HepG2 (cell line): ENCODE measurements at regions not wholly inside any gene's neighbourhood (a gene's known extent, or its start where the extent isn't known, plus 50 kb on each side); places are given as distances from the start of the nearest gene placed in this dataset.

ENCODE experiments used
- ATAC-seq: fragments of 200-7000 bp; cut with Tn5 transposase; 3 replicates; pipeline ENCODE4 v1.9.1; 2020; ENCODE audit warnings: mild to moderate bottlenecking, moderate library complexity
- BruUV-seq: library from RNA; stranded (reverse); fragments of 400-500 nt; replicated peaks from 2 replicates; lab custom pipeline; 2021; lab: Mats Ljungman, UMichigan
- CTCF ChIA-PET: fragments of 300-600 bp; formaldehyde crosslinking; extraction: SDS; loops from one replicate; lab custom pipeline; 2021; ENCODE audit warnings: low total read pairs, inconsistent platforms, low intra/inter-chr PET ratio; lab: Yijun Ruan, JAX
- POLR2A ChIA-PET: fragments of 350-600 bp; sonication (Branson Sonifier 250); formaldehyde crosslinking; loops from one replicate; lab custom pipeline; 2020; ENCODE audit warnings: antibody characterized with exemption, inconsistent platforms; lab: Yijun Ruan, JAX
- DNase-seq: peaks from one replicate; pipeline ENCODE4 v3.0.0-alpha.2; 2015; ENCODE audit warnings: low spot score
- FAIRE-seq: peaks from 3 replicates; lab custom pipeline; 2011; peaks lifted over from hg19 to GRCh38; lab: Jason Lieb, UNC
- H2AFZ ChIP-seq: one replicate; pipeline ENCODE4 v1.6.1; 2011; ENCODE audit warnings: low read length, inconsistent platforms
- H3K27ac ChIP-seq: fragments of 300-600 bp; 3 replicates; pipeline ENCODE4 v1.8.0; 2011; ENCODE audit warnings: mixed run types, mild to moderate bottlenecking, mixed read lengths, low read length, inconsistent platforms; ENCODE audit not compliant: insufficient read depth; ENCODE audit errors: extremely low read length
- H3K27me3 ChIP-seq, 2 experiments: fragments of 200-600 bp in 1 of 2; 2 replicates in 1 of 2; 3 replicates in 1 of 2; pipeline versions ENCODE4 v1.6.0 to v1.8.0; 2011; ENCODE audit warnings: low read length in 2 of 2, mild to moderate bottlenecking in 2 of 2, moderate library complexity in 2 of 2, inconsistent platforms in 1 of 2; ENCODE audit not compliant: insufficient read depth in 2 of 2, control insufficient read depth in 1 of 2
- H3K36me3 ChIP-seq, 2 experiments: fragments of 200-600 bp in 1 of 2; replicated peaks in 1 of 2; 2 replicates in 1 of 2; 3 replicates in 1 of 2; pipeline versions ENCODE4 v1.5.1 to v1.8.0; 2011; ENCODE audit warnings: low read length in 2 of 2, inconsistent platforms in 1 of 2; ENCODE audit not compliant: insufficient read depth in 2 of 2, control insufficient read depth in 1 of 2
- H3K4me1 ChIP-seq: 2 replicates; pipeline ENCODE4 v1.5.1; 2012; ENCODE audit warnings: low read length, inconsistent platforms; ENCODE audit not compliant: insufficient read depth
- H3K4me2 ChIP-seq: 2 replicates; pipeline ENCODE4 v1.6.0; 2011; ENCODE audit warnings: low read depth, low read length, inconsistent platforms
- H3K4me3 ChIP-seq, 3 experiments: fragments of 200-600 bp in 1 of 3; sonication (generic), shearing (Covaris generic) in 1 of 3; replicated peaks in 1 of 3; 2 replicates each; pipeline ENCODE4 v1.5.1; 2011 to 2016; ENCODE audit warnings: low read length in 3 of 3, inconsistent platforms in 2 of 3, low read depth in 2 of 3, mild to moderate bottlenecking in 2 of 3, control low read depth in 1 of 3, mixed read lengths in 1 of 3; ENCODE audit not compliant: insufficient read depth in 1 of 3
- H3K79me2 ChIP-seq: one replicate; pipeline ENCODE4 v1.6.1; 2011; ENCODE audit warnings: low read length, inconsistent platforms; ENCODE audit not compliant: insufficient read depth
- H3K9ac ChIP-seq: 2 replicates; pipeline ENCODE4 v1.6.0; 2011; ENCODE audit warnings: mild to moderate bottlenecking, low read depth, low read length, inconsistent platforms; ENCODE audit not compliant: insufficient read depth
- H3K9me3 ChIP-seq: 2 replicates; pipeline ENCODE4 v1.5.1; 2012; ENCODE audit warnings: mild to moderate bottlenecking, low read length
- H4K20me1 ChIP-seq: 2 replicates; pipeline ENCODE4 v1.6.0; 2011; ENCODE audit warnings: inconsistent platforms, mild to moderate bottlenecking, low read length, moderate library complexity; ENCODE audit not compliant: insufficient read depth
- CAMTA2 ChIP-seq: sonication (generic); formaldehyde crosslinking; IDR thresholded peaks from 2 replicates; pipeline ENCODE4 v1.4.0; 2020; ENCODE audit warnings: mild to moderate bottlenecking, missing genetic modification reagents, borderline replicate concordance
- ZBTB40 ChIP-seq, 2 experiments: fragments of 450-650 bp in 1 of 2; sonication (generic) in 1 of 2; formaldehyde crosslinking in 1 of 2; IDR thresholded peaks; 2 replicates each; pipeline versions ENCODE4 v1.6.1 to v1.8.0; 2016 to 2022; ENCODE audit warnings: antibody characterized with exemption in 1 of 2, mild to moderate bottlenecking in 1 of 2, missing genetic modification reagents in 1 of 2
- in situ Hi-C: cut with HindIII; loops from 2 replicates; pipeline ENCODE4 v1.10.0; 2017; ENCODE audit warnings: low pct_unique_long_range_greater_than_20kb; ENCODE audit not compliant: extremely low pct_ligation_motif_present
- intact Hi-C: fragments of 100-400 bp; cut with micrococcal nuclease; formaldehyde crosslinking; loops from one replicate; pipeline ENCODE4 v1.10.0; 2022; ENCODE audit not compliant: unreplicated experiment

GRCh38 chr3:53411371-53411770 is 64.0 kb upstream of the DCP1A start:
- H3K4me3 ChIP-seq: no peak overlapping the region
- H3K27me3 ChIP-seq: no peaks in the 10 kb centered on the region; a peak in 2 of 5 replicates
- H3K36me3 ChIP-seq: no peaks in the 10 kb centered on the region
- no peak overlapping the region for H2AFZ ChIP-seq
- intact Hi-C loops: no loop called here
- ATAC-seq (no peak), FAIRE-seq (no peak), DNase-seq (no peak)
- H3K9ac ChIP-seq: no peak overlapping the region
- H3K27ac ChIP-seq: no peak overlapping the region
- no TSS peak for BruUV-seq
- peaks cover 19% of the 10 kb centered on the region for H3K9me3 ChIP-seq
- no peaks in the 10 kb centered on the region for H3K4me1 ChIP-seq
- ChIA-PET POLR2A (no interaction called here), CTCF (no interaction called here)
- in situ Hi-C loops: no loop called here
- H3K79me2 ChIP-seq: no peaks in the 10 kb centered on the region
- no peaks in the 10 kb centered on the region for H4K20me1 ChIP-seq
- no peak overlapping the region for H3K4me2 ChIP-seq
- no peak for TF ChIP-seq ZBTB40 (IDR thresholded peaks at IDR 0.05)
- TF ChIP-seq ZBTB40 (CRISPR knock-in tag; IDR thresholded peaks at IDR 0.05): peak; percentile 67; the same call in 1 of the 2 replicates
- TF ChIP-seq CAMTA2 (CRISPR knock-in tag): no peak
- TF ChIP-seq, all 625 proteins: peak for 1
